ENCODE measurements at regions not wholly inside any gene's neighbourhood (a gene's known extent, or its start where the extent isn't known, plus 50 kb on each side); places are given as distances from the start of the nearest gene placed in this dataset. TPM values are rescaled to one million over a fixed set of nuclear protein-coding genes. Genes with fewer than 3 reads are reported as not detected.

DNA sequence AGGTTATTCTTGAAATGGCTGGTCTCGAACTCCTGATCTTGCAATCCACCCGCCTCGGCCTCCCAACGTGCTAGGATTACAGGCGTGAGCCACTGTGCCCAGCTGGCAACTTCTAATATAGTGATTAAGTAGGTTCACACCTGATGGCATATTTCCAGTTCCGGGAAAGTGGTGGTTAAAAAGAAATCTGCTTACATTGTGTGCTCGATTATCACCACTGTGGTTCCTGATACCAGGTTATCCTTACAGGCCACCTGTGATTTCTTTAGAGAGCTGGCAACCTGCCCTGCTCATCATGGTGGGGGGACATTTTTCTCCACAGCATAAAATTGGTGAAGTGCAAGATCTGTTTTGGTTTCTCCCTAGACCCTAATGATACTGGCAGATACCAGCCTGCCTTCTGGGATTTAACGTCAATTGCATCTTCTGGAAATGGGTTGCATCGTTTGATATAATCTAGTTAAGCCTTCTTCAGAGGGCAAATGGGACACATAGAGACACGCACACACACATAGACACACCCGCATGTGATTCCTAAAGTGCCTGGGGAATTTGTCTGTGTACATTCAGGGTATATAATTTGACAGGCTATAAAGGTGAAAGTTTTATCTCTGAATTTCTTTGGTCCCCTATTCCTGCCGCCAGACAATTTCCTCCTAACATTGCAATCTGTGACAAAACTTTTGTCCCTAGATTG, 49.7 kb upstream of the CITED2 start:
- H3K4me3 Mint-ChIP-seq: no peak overlapping the region
- no peaks in the 10 kb centered on the region for H3K36me3 Mint-ChIP-seq
- Histone ChIP-seq H3K9me3 (ENCODE audit: low read depth) (no peaks in the 10 kb centered on the region), H3K79me2 (ENCODE audit: low read depth) (no peaks in the 10 kb centered on the region), H4K20me1 (ENCODE audit: low read depth) (no peaks in the 10 kb centered on the region), H3K4me2 (no peak overlapping the region), H3K4me1 (peaks cover 8% of the 10 kb centered on the region), H3K36me3 (no peaks in the 10 kb centered on the region), H3K27ac (no peak overlapping the region), H2AFZ (replicated peaks) (no peak overlapping the region), H3F3A (ENCODE audit: low read depth) (no peaks in the 10 kb centered on the region), H3K9ac (no peak overlapping the region), H3K27me3 (no peaks in the 10 kb centered on the region), H3K4me3 (no peak overlapping the region)
- peaks cover 6% of the 10 kb centered on the region for H3K27me3 Mint-ChIP-seq (ENCODE audit: insufficient read depth, low read depth)
- H3K9me3 Mint-ChIP-seq: no peaks in the 10 kb centered on the region
- no peak overlapping the region for H3K27ac Mint-ChIP-seq
- peaks cover 35% of the 10 kb centered on the region for H3K4me1 Mint-ChIP-seq
- DNase-seq (ENCODE audit: low spot score): no peak
- TF ChIP-seq, protein P1, sequence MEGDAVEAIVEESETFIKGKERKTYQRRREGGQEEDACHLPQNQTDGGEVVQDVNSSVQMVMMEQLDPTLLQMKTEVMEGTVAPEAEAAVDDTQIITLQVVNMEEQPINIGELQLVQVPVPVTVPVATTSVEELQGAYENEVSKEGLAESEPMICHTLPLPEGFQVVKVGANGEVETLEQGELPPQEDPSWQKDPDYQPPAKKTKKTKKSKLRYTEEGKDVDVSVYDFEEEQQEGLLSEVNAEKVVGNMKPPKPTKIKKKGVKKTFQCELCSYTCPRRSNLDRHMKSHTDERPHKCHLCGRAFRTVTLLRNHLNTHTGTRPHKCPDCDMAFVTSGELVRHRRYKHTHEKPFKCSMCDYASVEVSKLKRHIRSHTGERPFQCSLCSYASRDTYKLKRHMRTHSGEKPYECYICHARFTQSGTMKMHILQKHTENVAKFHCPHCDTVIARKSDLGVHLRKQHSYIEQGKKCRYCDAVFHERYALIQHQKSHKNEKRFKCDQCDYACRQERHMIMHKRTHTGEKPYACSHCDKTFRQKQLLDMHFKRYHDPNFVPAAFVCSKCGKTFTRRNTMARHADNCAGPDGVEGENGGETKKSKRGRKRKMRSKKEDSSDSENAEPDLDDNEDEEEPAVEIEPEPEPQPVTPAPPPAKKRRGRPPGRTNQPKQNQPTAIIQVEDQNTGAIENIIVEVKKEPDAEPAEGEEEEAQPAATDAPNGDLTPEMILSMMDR (IDR thresholded peaks at IDR 0.05): no peak
- TF ChIP-seq EZH2 (IDR thresholded peaks at IDR 0.05): no peak
- TF ChIP-seq EZH2phosphoT487 (IDR thresholded peaks at IDR 0.05): no peak

Small RNAs in the stretch of these regions (microRNA-seq; reads per million reads assigned to microRNA genes)
- not detected for gene MIR3668
- not detected for gene MIR4465

Small RNAs in the stretch of these regions (small RNA-seq; reads per million reads assigned to genes)
- not detected for gene AL357080.1
- gene MIR3668: not detected
- gene MIR4465: not detected
- gene RN7SKP106: not detected
- gene RNA5SP220: not detected
